ENCODE measurements at regions not wholly inside any gene's neighbourhood (a gene's known extent, or its start where the extent isn't known, plus 50 kb on each side); places are given as distances from the start of the nearest gene placed in this dataset.
"Not testable (repeated sequence)": the region's sequence is repeated elsewhere in the genome, so short reads cannot be mapped to it uniquely, and the experiment has no call there.

GRCh38 chr9:38940501-38940900, 220.6 kb upstream of the FAM240B start:
- DNase-seq (ENCODE audit: low read depth): not testable (repeated sequence)

DNA sequence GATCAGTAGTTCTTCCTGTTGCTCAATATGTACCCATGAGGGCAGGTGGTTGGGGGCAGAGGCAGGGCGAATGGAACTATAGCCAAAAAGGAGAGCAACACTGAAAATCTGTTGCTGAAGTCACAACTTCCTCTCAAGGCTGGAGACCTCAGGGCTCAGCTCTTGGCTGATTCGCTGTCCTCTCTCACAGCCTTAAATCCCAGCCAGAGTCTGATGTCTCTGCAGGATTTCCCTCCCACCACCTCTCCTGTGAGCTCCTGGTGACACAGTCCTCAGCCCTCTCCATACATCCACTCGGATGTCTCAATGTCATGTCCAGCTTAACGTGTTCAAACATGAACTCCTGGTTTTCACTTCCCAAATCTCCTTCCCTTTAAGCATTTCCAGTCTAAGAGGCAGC, 218.7 kb upstream of the FAM240B start:
- not testable (repeated sequence) for DNase-seq (ENCODE audit: low read depth)

GRCh38 chr9:38927970-38928369, 208.0 kb upstream of the FAM240B start:
- DNase-seq (ENCODE audit: low read depth): not testable (repeated sequence)

DNA sequence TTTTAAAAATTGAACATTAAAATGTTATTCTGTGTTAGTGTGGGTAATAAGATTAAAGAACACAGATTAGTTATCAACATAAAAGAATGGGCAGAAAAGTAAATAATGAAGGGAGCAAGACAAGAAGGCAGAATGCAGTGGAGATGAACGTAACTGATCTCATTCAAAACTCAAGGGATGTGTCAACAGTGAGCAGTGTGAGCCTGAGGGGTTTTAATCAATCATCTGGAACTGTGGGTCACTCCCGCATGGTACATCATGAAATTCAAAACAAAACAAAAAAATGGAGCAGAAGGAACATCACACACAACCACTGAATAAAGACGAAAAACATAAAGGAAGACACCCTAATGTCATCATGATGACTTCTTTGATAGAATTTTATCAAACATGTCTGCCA, 206.6 kb upstream of the FAM240B start:
- not testable (repeated sequence) for DNase-seq (ENCODE audit: low read depth)

- not testable (repeated sequence) for DNase-seq (ENCODE audit: low read depth)
Measured at GRCh38 chr9:38921253-38921652, 201.3 kb upstream of the FAM240B start.

GRCh38 chr9:38910629-38911028, 190.7 kb upstream of the FAM240B start:
- DNase-seq (ENCODE audit: low read depth): not testable (repeated sequence)

DNA sequence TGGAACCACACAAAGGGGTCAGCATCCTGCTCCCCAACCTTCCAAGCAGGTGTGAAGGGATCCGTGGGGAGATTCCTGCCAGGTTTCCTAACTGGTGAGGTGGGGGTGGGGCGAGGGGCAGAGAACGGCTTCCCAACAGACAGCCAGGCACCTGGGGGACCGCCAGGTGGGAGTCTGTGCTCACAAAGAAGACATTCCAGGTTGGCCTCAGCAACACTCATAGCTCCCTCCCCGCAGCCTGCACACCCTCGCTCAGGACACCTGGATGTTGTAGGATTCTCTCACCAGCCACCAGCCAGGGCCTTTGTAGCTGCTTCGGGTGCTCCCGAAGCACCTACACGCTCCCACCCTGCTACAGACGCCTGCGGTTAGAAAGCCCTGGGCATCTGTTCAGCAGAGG, 184.8 kb upstream of the FAM240B start:
- DNase-seq (ENCODE audit: low read depth): not testable (repeated sequence)

GRCh38 chr9:38901534-38902177, 181.7 kb upstream of the FAM240B start:
- DNase-seq (ENCODE audit: low read depth): not testable (repeated sequence)

- DNase-seq (ENCODE audit: low read depth): not testable (repeated sequence)
Measured at GRCh38 chr9:38896404-38896803, 176.5 kb upstream of the FAM240B start.

GRCh38 chr9:38895227-38895626, 175.3 kb upstream of the FAM240B start:
- not testable (repeated sequence) for DNase-seq (ENCODE audit: low read depth)

- not testable (repeated sequence) for DNase-seq (ENCODE audit: low read depth)
Measured at GRCh38 chr9:38892539-38893232, 172.8 kb upstream of the FAM240B start.

- DNase-seq (ENCODE audit: low read depth): not testable (repeated sequence)
Measured at GRCh38 chr9:38886076-38886475, 166.1 kb upstream of the FAM240B start.

GRCh38 chr9:38875616-38876015, 155.7 kb upstream of the FAM240B start:
- not testable (repeated sequence) for DNase-seq (ENCODE audit: low read depth)

GRCh38 chr9:38871282-38871940, 151.5 kb upstream of the FAM240B start:
- DNase-seq (ENCODE audit: low read depth): not testable (repeated sequence)

GRCh38 chr9:38859827-38860226, 139.9 kb upstream of the FAM240B start:
- DNase-seq (ENCODE audit: low read depth): not testable (repeated sequence)

GRCh38 chr9:38848966-38849365, 129.0 kb upstream of the FAM240B start:
- not testable (repeated sequence) for DNase-seq (ENCODE audit: low read depth)

- not testable (repeated sequence) for DNase-seq (ENCODE audit: low read depth)
Measured at GRCh38 chr9:38840213-38840612, 120.3 kb upstream of the FAM240B start.

- DNase-seq (ENCODE audit: low read depth): not testable (repeated sequence)
Measured at GRCh38 chr9:38833706-38834105, 113.8 kb upstream of the FAM240B start.

- DNase-seq (ENCODE audit: low read depth): peak; percentile 45
Measured at GRCh38 chr9:38813855-38814254, 93.9 kb upstream of the FAM240B start.

- DNase-seq (ENCODE audit: low read depth): peak; percentile 49
Measured at GRCh38 chr9:38807919-38808459, 88.1 kb upstream of the FAM240B start.

- DNase-seq (ENCODE audit: low read depth): no peak
Measured at GRCh38 chr9:38771593-38771992, 51.7 kb upstream of the FAM240B start.

Measured in M059J (cell line).